ENCODE measurements at regions not wholly inside any gene's neighbourhood (a gene's known extent, or its start where the extent isn't known, plus 50 kb on each side); places are given as distances from the start of the nearest gene placed in this dataset.

GRCh38 chr2:238562446-238562845, 135.7 kb downstream of the ASB1 start (continued):
- TF ChIP-seq IRF3 (IDR thresholded peaks at IDR 0.05; ENCODE audit: low read depth, low read length) (no peak), PBX3 (IDR thresholded peaks at IDR 0.05) (no peak), REST (IDR thresholded peaks at IDR 0.05; ENCODE audit: low read depth, low read length) (no peak)

GRCh38 chr2:238563551-238563950, 136.8 kb downstream of the ASB1 start:
- Histone ChIP-seq H3K27ac (ENCODE audit: low read depth in 2 of 2, low read length in 1 of 2) (no peak overlapping the region), H3K9me2 (no peaks in the 10 kb centered on the region), H3K36me3 (replicated peaks in 1 of 2; ENCODE audit: control insufficient read depth in 1 of 2, insufficient read depth in 2 of 2, low read length in 1 of 2) (no peaks in the 10 kb centered on the region), H3K4me3 (ENCODE audit: low read depth in 2 of 2, low read length in 1 of 2) (no peak overlapping the region), H3K4me2 (no peak overlapping the region), H3K4me1 (ENCODE audit: control insufficient read depth in 1 of 2, insufficient read depth in 2 of 2, low read depth in 1 of 2, low read length in 1 of 2) (no peaks in the 10 kb centered on the region; a peak in 1 of 4 replicates), H4K20me1 (ENCODE audit: insufficient read depth) (no peaks in the 10 kb centered on the region), H2AFZ (ENCODE audit: low read depth) (no peak overlapping the region), H3K27me3 (ENCODE audit: insufficient read depth) (no peaks in the 10 kb centered on the region), H3K9me3 (no peaks in the 10 kb centered on the region), H3F3A (replicated peaks; ENCODE audit: insufficient read depth) (no peaks in the 10 kb centered on the region), H3K79me2 (ENCODE audit: insufficient read depth) (no peaks in the 10 kb centered on the region), H3K9ac (no peak overlapping the region)
- TF ChIP-seq SMC3 (IDR thresholded peaks at IDR 0.05; ENCODE audit: low read depth, low read length) (no peak), IRF3 (IDR thresholded peaks at IDR 0.05; ENCODE audit: low read depth, low read length) (no peak), YY1 (IDR thresholded peaks at IDR 0.05; ENCODE audit: low read depth) (no peak), TAF1 (IDR thresholded peaks at IDR 0.05; ENCODE audit: borderline replicate concordance, low read depth, low read length) (no peak), EZH2phosphoT487 (IDR thresholded peaks at IDR 0.05; ENCODE audit: borderline replicate concordance, low read depth) (no peak), JUND (IDR thresholded peaks at IDR 0.05) (no peak), GATA2 (CRISPR knock-in tag; IDR thresholded peaks at IDR 0.05) (no peak), USF1 (IDR thresholded peaks at IDR 0.05; ENCODE audit: borderline replicate concordance, low read depth) (no peak), RAD21 (IDR thresholded peaks at IDR 0.05; ENCODE audit: low read length) (no peak), REST (IDR thresholded peaks at IDR 0.05; ENCODE audit: low read depth, low read length) (no peak), RCOR1 (IDR thresholded peaks at IDR 0.05; ENCODE audit: low read length) (no peak), GABPA (IDR thresholded peaks at IDR 0.05; ENCODE audit: low read depth) (no peak), ELF1 (IDR thresholded peaks at IDR 0.05) (no peak), RXRA (IDR thresholded peaks at IDR 0.05; ENCODE audit: borderline replicate concordance, low read depth) (no peak), PBX3 (IDR thresholded peaks at IDR 0.05) (no peak), TCF12 (IDR thresholded peaks at IDR 0.05) (no peak), MXI1 (IDR thresholded peaks at IDR 0.05; ENCODE audit: low read depth, low read length) (no peak)
- POLR2A ChIA-PET = no interaction called here
- 68% methylated on average over 10 of the region's 10 CpGs for WGBS (ENCODE audit: low lambda C conversion rate)
- no peak for DNase-seq
- CTCF ChIA-PET = no interaction called here

All from SK-N-SH (cell line).